ENCODE measurements at regions not wholly inside any gene's neighbourhood (a gene's known extent, or its start where the extent isn't known, plus 50 kb on each side); places are given as distances from the start of the nearest gene placed in this dataset.

DNA sequence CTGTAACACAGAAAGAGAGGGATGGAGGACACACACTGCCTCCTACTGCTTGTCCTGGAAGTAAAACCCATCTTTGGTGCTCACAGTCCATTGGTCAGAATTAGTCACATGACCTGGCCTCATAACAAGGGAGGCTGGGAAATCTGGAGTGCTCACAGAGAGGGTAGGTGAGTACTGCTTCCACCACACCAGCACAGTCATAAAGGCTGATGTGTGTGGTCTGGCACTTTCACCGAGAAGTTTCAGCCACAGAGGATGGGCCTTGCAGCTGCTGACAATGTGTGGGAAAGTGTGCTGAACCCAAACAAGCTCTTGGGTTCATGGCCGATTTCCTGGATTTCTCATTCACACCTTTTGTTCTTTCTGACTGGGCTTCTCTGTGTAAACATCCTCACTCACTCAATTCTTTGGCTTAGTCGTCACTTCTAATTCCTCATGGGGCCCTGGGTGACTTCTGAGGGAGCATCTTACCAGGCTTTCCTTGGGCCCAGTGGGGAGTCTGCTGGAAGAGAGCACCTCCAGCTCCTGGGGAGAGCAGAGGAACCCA is 100.7 kb downstream of the ASB7 start:
- peak; percentile 82 for DNase-seq

DNA sequence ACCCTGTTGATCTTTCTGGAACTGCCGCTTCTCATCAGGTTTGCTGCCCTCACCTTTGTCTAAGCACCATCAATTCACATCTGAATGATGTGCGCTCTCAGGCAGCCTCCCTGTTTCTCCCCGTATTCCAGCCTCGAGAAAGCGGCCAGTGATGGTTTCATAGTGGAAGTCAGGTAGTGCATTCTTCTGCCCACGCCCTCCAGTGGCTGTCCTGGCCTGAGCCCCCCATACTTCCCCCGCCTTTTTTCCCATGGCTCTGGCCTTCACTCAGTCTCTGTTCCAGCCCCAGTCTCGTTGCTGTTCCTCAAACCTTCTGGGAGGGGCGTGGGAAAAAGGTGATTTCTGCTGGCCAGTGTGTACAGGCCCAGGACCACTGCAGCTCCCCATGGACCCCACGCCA is 101.3 kb downstream of the ASB7 start:
- DNase-seq: no peak

DNA sequence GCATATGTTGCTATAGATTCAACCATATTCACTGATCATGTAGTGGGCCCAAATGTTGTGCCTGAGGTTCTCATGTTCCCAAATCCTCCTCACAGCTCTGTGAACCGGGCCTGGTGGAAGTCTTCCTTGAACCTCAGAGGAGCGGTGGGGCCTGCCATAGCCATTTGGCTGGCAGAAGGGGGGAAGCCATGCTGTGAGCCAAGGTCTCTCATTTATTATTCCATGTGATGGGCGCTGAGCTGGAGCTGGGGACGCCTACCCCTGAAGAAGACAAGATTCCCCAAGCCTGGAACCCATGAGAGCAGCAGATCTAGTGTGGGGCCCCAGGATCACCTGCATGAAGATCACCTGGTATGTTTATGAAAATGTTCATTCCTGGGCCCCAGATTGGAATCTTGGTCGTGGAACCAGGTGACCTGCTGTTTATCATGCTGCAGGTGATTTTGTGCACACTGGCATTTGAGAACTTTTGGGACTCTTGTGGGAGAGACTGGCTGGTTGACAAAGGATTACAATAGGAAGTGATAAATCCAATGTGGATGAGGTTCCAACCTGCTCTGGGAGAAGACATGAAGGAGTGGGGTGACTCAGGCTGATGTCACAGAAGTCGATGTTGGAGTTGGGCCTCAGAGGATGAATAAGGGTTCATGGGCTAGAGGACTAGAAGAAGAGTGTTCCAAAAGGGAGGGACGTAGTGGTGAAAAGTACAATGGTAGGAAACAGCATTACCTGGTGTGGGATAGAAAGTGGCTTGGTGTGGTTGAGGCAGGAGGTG is 102.1 kb downstream of the ASB7 start:
- peak; percentile 87 for DNase-seq

DNA sequence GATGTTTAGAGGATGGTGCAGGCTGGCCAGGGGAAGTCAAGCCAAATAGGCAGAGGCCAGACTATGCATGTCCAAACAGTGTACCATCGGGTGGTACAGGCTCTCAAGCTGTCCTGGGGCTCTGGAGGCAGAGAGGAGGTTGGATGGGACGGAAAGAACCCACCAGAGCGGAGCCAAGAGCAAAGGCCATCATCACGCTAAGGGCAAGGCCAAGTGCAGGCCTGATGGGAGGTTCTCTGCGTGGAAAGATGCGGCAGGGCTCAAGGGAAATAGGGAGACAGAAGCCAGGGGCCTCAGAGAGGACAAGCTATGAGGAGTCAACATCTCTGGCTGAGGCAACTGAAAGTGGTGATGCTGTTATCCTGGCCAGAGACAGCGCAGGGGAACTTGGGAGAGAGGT is 102.7 kb downstream of the ASB7 start:
- no peak for DNase-seq

DNA sequence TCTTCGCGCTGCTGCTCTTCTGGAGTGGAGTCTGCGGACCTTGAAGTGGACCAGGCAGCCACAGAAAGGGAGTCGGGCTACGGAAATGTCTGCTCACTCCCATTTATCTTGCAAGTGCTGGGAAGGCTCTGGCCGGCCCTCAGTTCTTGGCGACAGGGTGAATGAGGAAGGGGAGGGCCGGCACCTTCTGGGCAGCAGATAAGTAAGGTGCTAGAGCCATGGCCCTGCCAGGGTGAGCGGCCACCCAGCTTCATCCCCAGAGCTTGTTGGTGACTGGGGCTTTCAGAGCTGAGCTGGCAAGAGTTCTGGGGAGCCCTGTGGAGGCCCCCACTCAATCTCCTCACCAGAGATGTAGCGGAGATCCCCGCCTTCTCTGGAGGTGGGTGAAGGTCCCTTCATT is 103.5 kb downstream of the ASB7 start:
- DNase-seq: no peak

DNA sequence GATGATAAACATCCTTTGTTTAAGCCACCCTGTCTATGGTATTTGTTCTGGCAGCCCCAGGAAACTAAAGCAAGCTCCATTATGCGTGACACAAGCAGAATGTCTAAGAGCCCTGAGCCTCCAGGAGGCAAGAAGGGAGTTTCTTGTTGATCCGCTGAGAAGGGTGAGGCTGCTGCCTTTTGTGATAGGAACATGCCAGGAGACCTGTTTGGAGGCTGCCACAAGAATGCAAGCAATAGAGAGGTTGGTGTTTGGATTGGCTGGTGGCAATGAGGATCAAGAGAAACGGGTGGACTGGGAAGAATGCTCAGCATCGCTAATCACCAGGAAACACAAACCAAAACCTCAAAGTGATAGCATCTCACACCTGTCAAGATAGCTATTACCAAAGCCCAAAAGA is 104.8 kb downstream of the ASB7 start:
- DNase-seq: no peak

DNA sequence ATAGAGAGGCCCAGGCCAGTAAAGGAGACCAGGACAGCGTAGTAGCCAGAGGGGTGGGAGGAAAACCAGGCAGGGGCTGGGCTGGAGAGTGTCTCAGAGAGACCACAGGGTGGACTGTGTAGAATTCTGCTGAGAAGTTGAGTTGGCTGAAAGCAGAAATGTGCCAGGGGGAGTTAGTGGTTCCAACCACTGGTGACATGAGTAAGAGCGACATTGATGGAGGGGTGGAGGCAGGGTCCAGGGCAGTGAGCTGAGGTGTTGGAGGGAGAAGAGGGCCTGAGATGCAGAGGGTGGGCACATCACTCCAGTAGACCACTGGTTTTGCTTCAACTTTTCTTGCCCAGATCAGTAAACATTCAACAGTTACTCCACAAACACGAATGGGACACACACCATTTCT is 106.5 kb downstream of the ASB7 start:
- no peak for DNase-seq

DNA sequence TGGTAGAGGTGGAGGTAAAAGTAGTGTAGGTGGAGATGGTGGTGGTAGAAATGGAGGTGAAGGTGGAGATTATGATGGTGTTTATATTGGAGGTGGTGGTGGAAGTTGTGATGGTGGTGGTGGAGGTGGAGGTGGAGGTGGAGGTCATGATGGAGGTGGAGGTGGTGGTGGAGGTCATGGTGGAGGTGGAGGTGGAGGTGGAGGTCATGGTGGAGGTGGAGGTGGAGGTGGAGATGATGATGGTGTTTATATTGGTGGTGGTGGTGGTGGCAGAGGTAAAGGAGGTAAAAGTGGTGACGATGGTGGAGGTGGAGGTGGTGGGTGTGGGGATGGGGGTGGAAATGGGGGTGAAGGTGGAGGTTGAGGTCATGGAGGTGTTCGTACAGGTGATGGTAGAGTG is 107.8 kb downstream of the ASB7 start:
- no peak for DNase-seq

DNA sequence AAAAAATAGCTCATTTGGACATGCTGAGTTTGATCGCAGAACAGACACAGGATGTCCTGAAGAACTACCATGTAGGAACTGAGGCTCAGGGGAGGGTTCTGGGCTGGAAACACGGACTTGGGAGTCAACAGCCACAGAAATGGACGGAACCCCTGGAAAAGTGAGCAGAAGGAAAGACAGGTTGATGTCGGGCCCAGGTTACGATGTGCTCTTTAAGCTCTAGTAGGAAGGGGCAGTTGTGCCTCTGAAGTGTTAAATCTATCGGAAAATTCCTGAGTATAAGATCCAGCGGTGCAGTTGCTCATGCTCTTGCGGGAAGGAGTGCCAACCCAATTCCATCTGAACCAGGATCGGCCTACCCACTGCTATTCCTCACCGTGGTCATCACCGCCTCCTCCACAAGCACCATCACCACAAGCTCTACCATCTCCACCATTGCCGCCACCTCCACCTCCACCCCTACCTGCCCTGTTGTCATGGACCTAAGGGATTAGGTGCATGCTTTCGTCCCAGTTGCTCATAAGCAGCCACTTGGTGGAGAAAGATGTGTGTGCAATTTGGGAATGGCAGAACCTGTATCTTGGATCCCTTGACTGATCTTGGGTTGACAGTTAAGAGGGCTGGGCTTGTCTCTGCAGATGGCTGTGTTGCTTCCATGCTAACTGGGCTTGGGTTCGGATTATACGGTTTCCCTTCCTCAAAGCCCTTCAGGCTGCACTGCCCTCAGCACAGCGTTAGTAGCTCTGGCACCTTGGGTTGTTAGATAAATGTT is 108.5 kb downstream of the ASB7 start:
- DNase-seq: no peak

DNA sequence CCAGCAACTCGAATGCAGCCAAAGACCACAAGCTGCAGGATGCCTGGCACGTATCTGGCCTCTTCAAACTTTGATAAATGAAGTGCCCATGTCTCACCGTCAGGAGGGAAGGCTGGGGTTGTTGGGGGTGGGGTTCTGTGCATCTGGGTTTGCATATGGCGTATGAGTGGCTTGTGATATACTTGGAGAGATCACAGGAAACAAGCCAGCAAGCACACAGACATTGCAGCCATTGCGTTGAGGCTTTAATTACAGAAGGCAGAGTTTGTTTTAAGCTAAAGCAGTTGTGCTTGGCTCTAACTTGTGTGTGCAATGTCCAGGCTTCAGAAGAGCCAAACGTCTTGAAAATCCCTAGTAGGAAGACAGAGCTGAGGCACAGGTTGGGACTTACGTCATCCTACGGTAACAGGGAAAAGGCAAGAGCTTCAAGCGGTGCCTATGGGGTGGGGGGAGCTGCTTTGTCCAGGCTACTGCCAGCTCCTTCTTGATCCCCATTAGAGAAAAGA is 109.2 kb downstream of the ASB7 start:
- no peak for DNase-seq

DNA sequence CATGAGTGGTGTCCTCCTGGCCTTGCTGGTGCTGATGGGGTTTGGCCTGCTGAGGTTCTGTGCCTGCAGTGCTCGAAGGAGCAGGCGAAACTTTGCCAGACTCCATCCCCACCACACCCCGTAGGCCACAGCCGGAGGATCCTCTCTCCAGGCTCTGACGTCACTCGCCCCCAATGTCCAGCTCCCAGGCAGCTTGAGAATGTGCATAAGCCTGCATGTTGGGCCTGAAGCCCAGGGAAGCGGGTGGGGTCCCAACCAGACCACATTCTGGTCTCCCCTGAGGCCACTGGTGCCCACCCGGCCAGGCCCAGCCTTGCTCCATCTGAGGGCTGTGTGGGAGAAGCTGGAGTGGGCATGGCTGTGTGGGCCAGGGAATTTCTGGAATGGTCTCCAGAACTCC is 109.8 kb downstream of the ASB7 start:
- peak; percentile 69 for DNase-seq

DNA sequence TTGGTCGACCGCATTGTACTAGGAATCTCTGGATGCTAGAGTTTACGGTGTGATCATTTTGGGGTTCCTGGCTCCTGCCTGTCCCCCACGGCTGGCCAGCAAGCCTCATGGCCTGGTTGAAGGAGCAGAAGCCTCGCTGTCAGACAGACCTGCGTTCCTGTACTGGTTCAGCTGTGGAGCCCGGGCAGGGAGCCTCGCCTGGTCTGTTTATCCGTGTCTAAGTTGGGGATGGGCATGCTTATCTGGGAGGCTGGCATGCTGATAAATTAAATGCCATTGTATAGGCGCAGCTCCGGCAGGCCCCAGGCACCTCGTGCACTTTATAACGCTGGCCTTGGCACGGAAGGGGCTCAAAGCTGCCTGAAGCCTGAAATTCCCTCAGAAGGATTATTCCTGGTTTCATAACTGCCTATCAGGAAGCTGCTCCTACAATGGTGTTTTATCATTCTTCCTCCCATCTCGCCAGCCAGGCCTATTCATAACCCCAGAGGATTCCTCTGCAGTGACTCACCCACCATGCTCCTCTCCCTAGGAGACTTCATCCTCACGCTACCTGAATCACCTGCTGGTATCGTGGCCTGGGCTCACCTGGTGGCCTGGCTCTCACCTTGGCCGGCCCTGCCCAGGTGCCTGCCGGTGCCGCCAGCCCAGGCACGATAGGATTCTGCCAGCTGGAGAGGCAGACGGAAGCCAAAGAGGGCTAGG is 110.9 kb downstream of the ASB7 start:
- DNase-seq: peak; percentile 77

DNA sequence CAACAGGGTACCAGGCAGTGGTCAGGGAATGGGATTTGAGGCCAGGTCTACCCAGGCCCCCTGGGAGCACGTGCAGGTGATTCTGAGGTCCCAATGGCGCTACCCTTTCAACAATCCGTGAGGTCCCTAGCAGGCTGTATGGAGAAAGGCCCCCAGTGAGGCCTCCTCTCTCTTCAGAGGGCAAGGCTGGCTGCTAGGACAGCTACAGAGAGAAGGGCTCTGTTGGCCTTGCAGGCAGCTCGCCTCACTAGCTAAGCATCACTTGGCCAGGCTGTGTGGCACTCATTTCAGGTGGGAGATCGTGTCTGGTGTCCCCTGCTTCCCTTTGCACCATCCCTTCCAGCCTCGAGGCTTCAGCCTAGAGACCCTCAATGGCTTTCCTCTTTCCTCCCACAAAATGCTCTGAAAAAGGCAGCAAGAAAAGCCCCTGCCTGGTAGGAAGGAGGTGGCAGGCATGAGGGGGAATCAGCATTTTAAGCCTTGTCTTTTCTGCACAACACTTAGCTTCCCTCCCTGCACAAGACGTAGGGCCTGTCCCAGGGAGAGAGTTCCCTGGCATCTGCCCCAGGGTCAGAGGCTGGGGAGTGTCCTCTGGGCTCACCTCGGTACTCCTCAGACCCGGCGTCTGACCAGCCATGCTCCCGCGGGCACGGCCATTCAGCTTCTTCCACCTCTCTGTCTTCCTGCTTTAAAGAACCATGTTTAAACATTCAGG is 111.8 kb downstream of the ASB7 start:
- DNase-seq: no peak

DNA sequence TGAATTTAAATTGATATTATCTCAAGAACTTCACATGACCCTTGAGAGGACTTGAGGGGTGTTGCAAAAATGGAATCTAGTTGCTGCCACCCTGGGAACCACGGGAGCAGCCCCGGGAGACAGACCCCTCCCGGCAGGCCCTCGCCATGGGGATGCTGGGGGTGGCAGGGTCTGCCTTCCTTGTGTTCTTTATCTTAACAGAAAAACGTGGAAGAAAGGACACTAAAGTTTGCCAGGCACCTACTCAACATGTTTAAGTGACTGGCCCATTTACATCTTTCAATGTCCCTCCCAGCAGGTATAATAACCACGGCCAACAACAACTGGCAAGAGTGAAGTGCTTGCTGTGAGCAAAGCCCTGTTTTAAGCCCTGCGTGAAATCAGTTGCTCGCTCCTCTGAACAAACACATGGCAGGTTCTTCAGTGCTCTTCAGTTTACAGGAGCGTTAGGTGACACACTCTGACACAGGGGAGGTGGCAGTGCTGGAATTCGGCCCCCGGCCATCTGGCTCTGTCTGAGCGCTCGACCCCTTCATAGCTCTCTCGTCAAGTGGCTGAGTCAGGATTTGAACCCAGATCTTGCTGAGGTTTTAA is 112.5 kb downstream of the ASB7 start:
- DNase-seq: no peak

DNA sequence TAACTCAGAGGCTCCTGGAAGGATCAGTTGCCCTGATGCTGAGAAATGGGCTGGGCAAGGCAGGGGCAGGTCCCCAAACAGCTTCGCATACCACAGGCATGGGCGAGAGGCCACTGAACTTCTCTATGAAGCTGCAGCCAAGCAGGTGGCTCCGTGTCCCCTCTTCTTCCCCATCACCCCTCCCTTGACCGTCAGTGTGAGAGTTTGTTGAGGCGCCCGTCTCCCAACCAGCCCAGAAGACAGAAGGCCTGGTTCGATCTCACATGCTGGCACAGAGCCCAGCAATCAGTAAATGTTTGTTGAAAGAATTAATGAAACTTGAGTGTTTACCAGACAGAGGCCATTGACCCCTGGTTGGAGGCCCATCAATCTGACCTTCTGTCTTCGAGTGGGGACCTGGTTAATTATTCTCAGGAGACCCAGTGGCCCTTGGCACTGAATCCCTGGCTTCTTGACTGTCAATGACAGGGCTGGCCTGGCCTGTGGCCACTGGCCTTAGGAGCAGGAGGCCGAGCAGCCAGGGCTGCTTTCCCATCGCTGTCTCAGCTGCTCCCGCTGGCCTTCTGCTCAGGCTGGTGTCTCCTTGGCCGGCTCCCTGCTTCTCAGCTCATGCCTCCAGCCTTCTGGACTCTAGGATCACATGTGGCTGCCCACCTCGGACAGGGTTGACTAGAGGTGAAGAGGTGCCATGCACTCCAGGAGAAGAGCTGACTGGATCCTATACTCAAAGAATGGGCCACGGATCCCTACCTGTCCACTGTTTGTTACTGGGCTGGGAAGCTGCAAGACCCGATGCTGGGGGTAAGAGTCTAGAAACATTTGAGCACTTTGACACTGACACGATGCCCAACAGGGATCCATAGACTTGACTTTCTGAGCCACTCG is 113.4 kb downstream of the ASB7 start:
- DNase-seq: no peak

DNA sequence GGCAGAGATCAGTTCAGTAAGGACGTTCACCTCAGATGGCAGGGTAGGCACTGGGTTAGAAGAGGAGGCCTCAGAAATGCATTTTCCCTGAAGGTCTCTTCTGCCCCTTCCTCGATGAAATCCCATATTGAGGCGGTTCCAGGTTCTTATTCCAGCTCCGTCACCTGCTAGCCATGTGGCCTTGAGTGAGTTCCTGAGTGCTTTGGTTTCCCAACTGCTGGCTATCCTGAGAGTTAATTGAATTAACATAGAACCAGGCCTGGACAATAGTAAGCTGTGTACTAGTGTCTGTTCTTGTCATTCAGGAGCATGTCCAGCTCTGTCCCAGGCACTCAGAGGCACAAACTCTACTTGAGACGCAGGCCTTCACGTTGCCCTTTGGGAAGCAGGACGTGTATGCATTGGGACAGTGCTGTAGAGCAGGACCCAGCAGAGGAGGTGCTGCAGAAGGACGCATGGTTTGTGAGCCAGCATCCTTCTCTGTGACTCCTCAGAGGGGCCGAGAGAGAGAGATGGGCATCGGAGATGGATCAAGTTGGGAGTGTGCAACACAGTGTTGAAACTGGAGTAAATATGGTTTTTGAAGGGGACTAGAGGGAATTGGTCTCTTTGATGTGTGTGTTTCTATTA is 114.2 kb downstream of the ASB7 start:
- no peak for DNase-seq

DNA sequence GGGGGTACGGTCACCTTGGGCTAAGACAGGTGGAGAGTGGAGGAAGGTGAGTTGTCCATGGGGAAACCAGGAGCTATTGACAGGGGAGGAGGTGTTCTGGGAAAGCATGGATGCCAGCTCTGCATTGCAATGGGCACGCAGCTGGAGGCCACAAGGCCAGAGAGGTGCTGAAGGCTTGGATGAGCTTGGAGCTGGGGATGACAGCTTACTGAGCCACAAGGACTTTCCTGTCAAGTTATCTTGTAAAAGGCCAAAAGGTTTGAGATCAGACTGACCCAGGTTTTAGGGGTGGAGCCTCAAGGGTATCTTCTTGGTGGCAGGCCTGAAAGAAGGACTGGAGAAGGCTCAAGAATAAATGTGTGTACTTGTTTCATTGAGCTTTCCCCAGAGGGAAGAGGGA is 115.2 kb downstream of the ASB7 start:
- DNase-seq: no peak

DNA sequence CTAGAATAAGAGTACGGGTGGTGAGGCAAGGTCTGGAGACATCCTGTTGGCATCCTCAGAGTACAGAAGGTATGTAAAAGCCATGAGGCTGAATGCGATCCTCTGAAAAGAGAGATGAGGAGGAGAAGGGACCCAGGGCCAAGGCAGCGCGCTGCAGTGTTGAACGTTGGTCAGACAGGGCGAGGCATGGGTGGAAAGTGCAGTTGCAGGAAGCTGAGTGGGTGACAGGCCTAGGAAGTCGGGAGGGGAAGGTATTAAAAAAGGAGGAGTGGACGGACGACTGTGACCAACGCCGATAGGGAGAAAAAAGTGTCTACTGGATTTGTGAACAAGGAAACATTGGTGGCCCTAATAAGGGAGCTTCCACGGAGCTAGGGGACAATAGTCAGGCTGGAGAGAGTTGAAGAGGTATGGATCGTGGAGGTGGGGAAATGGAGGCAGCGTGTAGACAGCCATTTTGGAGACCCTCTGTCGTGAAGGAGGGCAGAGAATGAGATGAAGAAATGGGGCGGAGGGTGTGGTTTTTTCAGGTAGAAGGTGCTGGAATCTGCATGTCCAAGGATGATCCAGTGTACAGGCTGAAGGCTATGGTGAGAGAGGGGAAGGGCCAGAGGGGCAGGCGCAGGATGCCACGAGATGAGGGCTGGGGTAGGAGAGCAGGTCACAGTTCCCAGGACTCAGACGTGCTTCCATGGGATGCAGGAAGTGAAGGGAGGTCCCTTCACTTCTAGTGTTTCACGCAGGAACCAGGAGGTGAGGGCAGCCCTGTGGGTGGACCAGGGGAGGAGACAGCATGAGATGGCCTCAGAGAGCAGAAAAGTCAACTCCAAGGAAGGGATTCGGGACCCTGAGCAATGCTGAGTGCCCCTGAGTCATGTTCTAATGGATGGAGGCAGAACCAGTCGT is 115.9 kb downstream of the ASB7 start:
- DNase-seq: no peak

DNA sequence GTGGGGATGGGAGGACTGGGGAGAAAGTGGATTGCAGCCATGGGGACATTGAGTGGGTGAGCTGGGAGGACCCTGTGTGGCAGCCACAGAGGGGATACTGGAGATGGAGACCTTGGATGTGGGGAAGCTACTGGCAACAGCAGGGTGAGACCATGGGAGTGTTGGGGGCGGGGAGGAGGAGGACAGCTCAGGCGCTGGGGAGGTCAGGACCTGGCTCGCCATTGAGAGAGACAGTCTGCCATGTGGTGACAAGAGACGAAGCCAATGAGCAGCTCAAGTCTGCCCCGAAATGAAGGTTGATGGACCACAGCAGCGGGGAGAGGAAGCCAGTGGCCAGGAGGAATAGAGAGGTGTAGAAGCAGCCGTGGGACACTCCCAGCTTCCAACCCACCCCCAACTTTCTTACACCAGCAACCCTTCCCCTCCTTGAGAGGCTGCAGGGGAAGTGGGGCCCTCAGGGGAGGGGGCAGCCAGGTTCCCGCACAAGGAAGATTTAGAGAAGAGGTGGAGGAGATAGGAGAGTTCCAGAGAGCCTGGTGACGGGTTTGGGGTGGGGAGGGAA is 118.1 kb downstream of the ASB7 start:
- no peak for DNase-seq
